Mesenchymal stem cell (in vitro differentiated cells and primary cell): ENCODE measurements at regions not wholly inside any gene's neighbourhood (a gene's known extent, or its start where the extent isn't known, plus 50 kb on each side); places are given as distances from the start of the nearest gene placed in this dataset.

ENCODE experiments used
- DNase-seq: peaks from one replicate; pipeline ENCODE4 v3.0.0-alpha.2; 2013
- H2AFZ ChIP-seq: one replicate; pipeline ENCODE4 v1.6.1; 2013; ENCODE audit warnings: low read depth, mild to moderate bottlenecking, control low read depth, inconsistent platforms, low read length, moderate library complexity
- H2AK5ac ChIP-seq: 2 replicates; pipeline ENCODE4 v1.6.1; 2013; ENCODE audit warnings: low read length, moderate library complexity, mild to moderate bottlenecking, inconsistent platforms; ENCODE audit not compliant: severe bottlenecking
- H2BK120ac ChIP-seq: one replicate; pipeline ENCODE4 v1.6.1; 2013; ENCODE audit warnings: low read depth, mild to moderate bottlenecking, inconsistent platforms, low read length, moderate library complexity
- H2BK12ac ChIP-seq, 2 experiments: one replicate each; pipeline ENCODE4 v1.6.1; 2013; ENCODE audit warnings: inconsistent platforms in 2 of 2, low read length in 2 of 2, mild to moderate bottlenecking in 2 of 2, moderate library complexity in 2 of 2, control low read depth in 1 of 2
- H2BK15ac ChIP-seq: one replicate; pipeline ENCODE4 v1.6.1; 2013; ENCODE audit warnings: mild to moderate bottlenecking, low read depth, inconsistent platforms; ENCODE audit not compliant: poor library complexity, severe bottlenecking
- H2BK5ac ChIP-seq: 2 replicates; pipeline ENCODE4 v1.6.1; 2013; ENCODE audit warnings: low read depth, mild to moderate bottlenecking, low read length, control low read depth, inconsistent platforms; ENCODE audit not compliant: poor library complexity, severe bottlenecking
- H3K14ac ChIP-seq, 2 experiments: one replicate each; pipeline ENCODE4 v1.6.1; 2013; ENCODE audit warnings: inconsistent platforms in 2 of 2, low read length in 2 of 2, control low read depth in 1 of 2, mild to moderate bottlenecking in 1 of 2, moderate library complexity in 1 of 2
- H3K18ac ChIP-seq, 2 experiments: one replicate each; pipeline ENCODE4 v1.6.1; 2013; ENCODE audit warnings: inconsistent platforms in 2 of 2, low read length in 2 of 2, control low read depth in 1 of 2, low read depth in 1 of 2, mild to moderate bottlenecking in 1 of 2
- H3K23ac ChIP-seq, 2 experiments: one replicate each; pipeline ENCODE4 v1.6.1; 2013; ENCODE audit warnings: inconsistent platforms in 2 of 2, low read length in 2 of 2, mild to moderate bottlenecking in 2 of 2, moderate library complexity in 2 of 2, control low read depth in 1 of 2
- H3K27ac ChIP-seq: 2 replicates; pipeline ENCODE4 v1.5.1; 2013; ENCODE audit warnings: mild to moderate bottlenecking, moderate library complexity, low read length, control low read depth, inconsistent platforms; ENCODE audit not compliant: poor library complexity, severe bottlenecking
- H3K27me3 ChIP-seq, 2 experiments: 2 replicates each; pipeline versions ENCODE4 v1.6.1 to v1.7.0; 2013; ENCODE audit warnings: low read length in 2 of 2, mild to moderate bottlenecking in 2 of 2, moderate library complexity in 2 of 2, control low read depth in 1 of 2, inconsistent platforms in 1 of 2; ENCODE audit not compliant: control insufficient read depth in 1 of 2, insufficient read depth in 1 of 2
- H3K36me3 ChIP-seq, 2 experiments: 2 replicates each; pipeline versions ENCODE4 v1.6.1 to v1.7.0; 2013; ENCODE audit warnings: low read length in 2 of 2, control low read depth in 1 of 2, inconsistent platforms in 1 of 2, low read depth in 1 of 2, mild to moderate bottlenecking in 1 of 2; ENCODE audit not compliant: insufficient read depth in 2 of 2, control insufficient read depth in 1 of 2
- H3K4ac ChIP-seq, 2 experiments: one replicate each; pipeline ENCODE4 v1.6.1; 2013; ENCODE audit warnings: inconsistent platforms in 2 of 2, low read length in 2 of 2, mild to moderate bottlenecking in 2 of 2, moderate library complexity in 2 of 2, control low read depth in 1 of 2, low read depth in 1 of 2
- H3K4me1 ChIP-seq: 2 replicates; pipeline ENCODE4 v1.6.1; 2013; ENCODE audit warnings: low read depth, low read length, control low read depth; ENCODE audit not compliant: control insufficient read depth, insufficient read depth
- H3K4me2 ChIP-seq: 2 replicates; pipeline ENCODE4 v1.6.1; 2013; ENCODE audit warnings: low read length, mild to moderate bottlenecking, inconsistent platforms; ENCODE audit not compliant: poor library complexity, severe bottlenecking
- H3K4me3 ChIP-seq, 2 experiments: 2 replicates each; pipeline versions ENCODE4 v1.5.1 to v1.7.0; 2013; ENCODE audit warnings: low read length in 2 of 2, mild to moderate bottlenecking in 2 of 2, control low read depth in 1 of 2, low read depth in 1 of 2; ENCODE audit not compliant: insufficient read depth in 1 of 2
- H3K79me1 ChIP-seq: replicated peaks from 2 replicates; pipeline ENCODE4 v1.6.1; 2013; ENCODE audit warnings: mild to moderate bottlenecking, control low read depth, low read length, inconsistent platforms; ENCODE audit not compliant: poor library complexity, severe bottlenecking
- H3K9ac ChIP-seq: 2 replicates; pipeline ENCODE4 v1.7.0; 2013; ENCODE audit warnings: mild to moderate bottlenecking, low read length, moderate library complexity
- H3K9me3 ChIP-seq: 2 replicates; pipeline ENCODE4 v1.7.0; 2013; ENCODE audit warnings: mild to moderate bottlenecking, low read length; ENCODE audit not compliant: control insufficient read depth
- H4K8ac ChIP-seq: one replicate; pipeline ENCODE4 v1.6.1; 2013; ENCODE audit warnings: inconsistent platforms, mild to moderate bottlenecking, low read length, moderate library complexity
- H4K91ac ChIP-seq: one replicate; pipeline ENCODE4 v1.6.1; 2013; ENCODE audit warnings: mild to moderate bottlenecking, low read length, inconsistent platforms
- WGBS: methylation state at CpG from one replicate; pipeline ENCODE4 v1.1.7; 2013; ENCODE audit warnings: mixed read lengths; 5-methylcytosine and 5-hydroxymethylcytosine counted together

- Histone ChIP-seq H2BK15ac (no peak overlapping the region), H4K91ac (no peak overlapping the region), H4K8ac (no peak overlapping the region), H3K4me3 (peak overlapping the region in 1 of 2 experiments; percentile 28), H3K27ac (peak overlapping the region; percentile 91), H2AK5ac (no peak overlapping the region), H3K36me3 (peaks cover 0 to 1% of the 10 kb centered on the region in 2 experiments), H3K79me1 (peaks cover 3% of the 10 kb centered on the region), H3K4me2 (no peak overlapping the region), H3K27me3 (no peaks in the 10 kb centered on the region), H3K23ac (no peak overlapping the region), H3K14ac (no peak overlapping the region), H3K18ac (no peak overlapping the region), H2AFZ (no peak overlapping the region), H3K9me3 (no peaks in the 10 kb centered on the region), H2BK5ac (peak overlapping the region; percentile 33), H2BK12ac (no peak overlapping the region), H2BK120ac (no peak overlapping the region), H3K9ac (no peak overlapping the region), H3K4ac (no peak overlapping the region), H3K4me1 (peaks cover 11% of the 10 kb centered on the region)
- DNase-seq, result peak; percentile 68
- no CpG with 5 or more reads among the region's 1 CpG for WGBS
Measured at GRCh38 chr6:56796196-56796532, 153.5 kb upstream of the DST start.

- no peak overlapping the region for H4K8ac ChIP-seq
- DNase-seq, result peak; percentile 46
- H3K9me3 ChIP-seq, result no peaks in the 10 kb centered on the region
- H3K18ac ChIP-seq, result peak overlapping the region in 1 of 2 experiments; percentile 18
- peak overlapping the region; percentile 60 for H3K4me2 ChIP-seq
- peak overlapping the region in 1 of 2 experiments; percentile 28 for H3K4me3 ChIP-seq
- WGBS, result 68% methylated on average over 5 of the region's 6 CpGs
- H2BK12ac ChIP-seq, result no peak overlapping the region
- peaks cover 0 to 6% of the 10 kb centered on the region in 2 experiments for H3K36me3 ChIP-seq
- no peak overlapping the region for H3K23ac ChIP-seq
- peaks cover 3% of the 10 kb centered on the region for H3K79me1 ChIP-seq
- H3K4me1 ChIP-seq, result peaks cover 10% of the 10 kb centered on the region
- H2AFZ ChIP-seq, result no peak overlapping the region
- H3K9ac ChIP-seq, result peak overlapping the region; percentile 14
- no peak overlapping the region for H4K91ac ChIP-seq
- no peak overlapping the region for H3K14ac ChIP-seq
- H3K4ac ChIP-seq, result no peak overlapping the region
- no peak overlapping the region for H2AK5ac ChIP-seq
- H2BK15ac ChIP-seq, result no peak overlapping the region
- peak overlapping the region; percentile 91 for H3K27ac ChIP-seq
- peak overlapping the region; percentile 53 for H2BK5ac ChIP-seq
- no peaks in the 10 kb centered on the region for H3K27me3 ChIP-seq
- H2BK120ac ChIP-seq, result no peak overlapping the region
Measured at GRCh38 chr6:56795466-56796195, 152.9 kb upstream of the DST start.

DNA sequence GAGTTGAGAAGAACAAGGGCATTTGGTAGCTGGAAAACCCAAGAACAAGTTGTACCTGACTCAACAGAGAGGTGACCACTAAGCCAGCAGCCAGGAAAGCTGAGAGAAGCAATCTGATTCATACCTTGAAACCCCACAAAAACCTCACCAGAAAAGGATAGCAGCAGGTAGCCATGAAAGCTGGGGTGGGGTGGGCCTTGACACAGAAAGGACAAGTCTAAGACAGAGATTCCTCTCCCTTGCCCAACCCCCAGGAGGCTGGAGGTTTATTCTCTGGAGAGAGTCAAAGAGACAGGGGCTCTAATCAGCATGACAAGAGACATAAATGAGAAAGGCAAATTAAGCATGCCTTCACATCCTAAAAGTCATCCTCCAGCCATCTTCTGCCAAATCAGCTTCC lies 151.7 kb upstream of the DST start:
- Histone ChIP-seq H2AK5ac (peak overlapping the region; percentile 53), H3K36me3 (peaks cover 0 to 9% of the 10 kb centered on the region in 2 experiments), H3K4ac (peak overlapping the region; percentile 11 to 37), H4K91ac (no peak overlapping the region), H3K4me2 (no peak overlapping the region), H3K14ac (no peak overlapping the region), H2BK120ac (no peak overlapping the region), H3K27ac (no peak overlapping the region), H2BK12ac (peak overlapping the region in 1 of 2 experiments; percentile 31), H3K9me3 (no peaks in the 10 kb centered on the region), H3K23ac (no peak overlapping the region), H3K4me3 (no peak overlapping the region), H3K9ac (no peak overlapping the region), H2BK5ac (no peak overlapping the region), H2AFZ (no peak overlapping the region), H3K79me1 (peaks cover 3% of the 10 kb centered on the region), H3K4me1 (peaks cover 7% of the 10 kb centered on the region), H3K27me3 (no peaks in the 10 kb centered on the region), H4K8ac (no peak overlapping the region), H2BK15ac (no peak overlapping the region), H3K18ac (peak overlapping the region in 1 of 2 experiments; percentile 35)
- no peak for DNase-seq

- Histone ChIP-seq H3K27me3 (no peaks in the 10 kb centered on the region), H4K8ac (no peak overlapping the region), H3K23ac (no peak overlapping the region), H3K4me3 (no peak overlapping the region), H3K4me1 (peaks cover 7% of the 10 kb centered on the region), H2AK5ac (no peak overlapping the region), H3K4ac (no peak overlapping the region), H3K36me3 (peaks cover 0 to 11% of the 10 kb centered on the region in 2 experiments), H4K91ac (no peak overlapping the region), H2BK12ac (no peak overlapping the region), H2BK5ac (no peak overlapping the region), H3K79me1 (peaks cover 3% of the 10 kb centered on the region), H3K18ac (no peak overlapping the region), H3K9me3 (no peaks in the 10 kb centered on the region), H2AFZ (no peak overlapping the region), H2BK15ac (no peak overlapping the region), H3K27ac (no peak overlapping the region), H3K14ac (no peak overlapping the region), H2BK120ac (no peak overlapping the region), H3K4me2 (no peak overlapping the region), H3K9ac (no peak overlapping the region)
- WGBS, result 95% methylated on average over 2 of the region's 2 CpGs
- no peak for DNase-seq
Measured at GRCh38 chr6:56793938-56794337, 151.2 kb upstream of the DST start.
